Activated CD8-positive, alpha-beta memory T cell treated with anti-CD3 and anti-CD28 coated beads, Interleukin-2, amount 50 U/mL, for 4 hours (primary cell): ENCODE measurements at regions not wholly inside any gene's neighbourhood (a gene's known extent, or its start where the extent isn't known, plus 50 kb on each side); places are given as distances from the start of the nearest gene placed in this dataset.
"Not testable (repeated sequence)": the region's sequence is repeated elsewhere in the genome, so short reads cannot be mapped to it uniquely, and the experiment has no call there.

ENCODE experiments used
- DNase-seq: peaks from one replicate; pipeline ENCODE4 v3.0.0-alpha.2; 2020

- no peak for DNase-seq
These were observed 59.1 kb upstream of the PAX8 start for GRCh38 chr2:113337809-113338208.

- DNase-seq: not testable (repeated sequence)
These were observed 57.3 kb upstream of the PAX8 start for GRCh38 chr2:113336040-113336439.

GRCh38 chr2:113334147-113334546 lies 55.4 kb upstream of the PAX8 start:
- no peak for DNase-seq

GRCh38 chr2:113333735-113334134 lies 55.0 kb upstream of the PAX8 start:
- not testable (repeated sequence) for DNase-seq

GRCh38 chr2:113330060-113330767 lies 51.5 kb upstream of the PAX8 start:
- not testable (repeated sequence) for DNase-seq

- not testable (repeated sequence) for DNase-seq
These were observed 50.3 kb upstream of the PAX8 start for GRCh38 chr2:113328973-113329372.

GRCh38 chr2:113328572-113328971 lies 49.9 kb upstream of the PAX8 start:
- DNase-seq: not testable (repeated sequence)
